Globus pallidus (tissue), 1 donor: ENCODE measurements at regions not wholly inside any gene's neighbourhood (a gene's known extent, or its start where the extent isn't known, plus 50 kb on each side); places are given as distances from the start of the nearest gene placed in this dataset.
"Not testable (repeated sequence)": the region's sequence is repeated elsewhere in the genome, so short reads cannot be mapped to it uniquely, and the experiment has no call there.

ENCODE experiments used
- DNase-seq: peaks from one replicate; pipeline ENCODE4 v3.0.0-alpha.2; 2015; ENCODE audit warnings: low spot score

GRCh38 chr6:78666764-78667163 is 200.6 kb upstream of the IRAK1BP1 start:
- no peak for DNase-seq

- DNase-seq: no peak
These were observed 197.2 kb upstream of the IRAK1BP1 start for GRCh38 chr6:78670156-78670555.

GRCh38 chr6:78670802-78671201 is 196.5 kb upstream of the IRAK1BP1 start:
- DNase-seq: no peak

- DNase-seq: not testable (repeated sequence)
These were observed 191.0 kb upstream of the IRAK1BP1 start for GRCh38 chr6:78676069-78677007.

- DNase-seq: no peak
These were observed 178.7 kb upstream of the IRAK1BP1 start for GRCh38 chr6:78688668-78689067.

GRCh38 chr6:78693835-78694234 is 173.5 kb upstream of the IRAK1BP1 start:
- DNase-seq: no peak

GRCh38 chr6:78694628-78695027 is 172.7 kb upstream of the IRAK1BP1 start:
- not testable (repeated sequence) for DNase-seq

GRCh38 chr6:78700991-78701390 is 166.4 kb upstream of the IRAK1BP1 start:
- DNase-seq: no peak

GRCh38 chr6:78701407-78701806 is 165.9 kb upstream of the IRAK1BP1 start:
- no peak for DNase-seq

- no peak for DNase-seq
These were observed 158.3 kb upstream of the IRAK1BP1 start for GRCh38 chr6:78709021-78709420.

- DNase-seq: no peak
These were observed 153.8 kb upstream of the IRAK1BP1 start for GRCh38 chr6:78713564-78713963.

GRCh38 chr6:78744144-78744543 is 123.2 kb upstream of the IRAK1BP1 start:
- no peak for DNase-seq

GRCh38 chr6:78746457-78746856 is 120.9 kb upstream of the IRAK1BP1 start:
- DNase-seq: no peak

- DNase-seq: no peak
These were observed 118.0 kb upstream of the IRAK1BP1 start for GRCh38 chr6:78749326-78749725.

GRCh38 chr6:78758297-78758798 is 109.0 kb upstream of the IRAK1BP1 start:
- DNase-seq: not testable (repeated sequence)

- no peak for DNase-seq
These were observed 99.1 kb upstream of the IRAK1BP1 start for GRCh38 chr6:78768271-78768670.

- no peak for DNase-seq
These were observed 96.6 kb upstream of the IRAK1BP1 start for GRCh38 chr6:78770765-78771164.

- DNase-seq: no peak
These were observed 95.8 kb upstream of the IRAK1BP1 start for GRCh38 chr6:78771586-78771985.

GRCh38 chr6:78781001-78781400 is 86.3 kb upstream of the IRAK1BP1 start:
- no peak for DNase-seq

GRCh38 chr6:78783366-78783765 is 84.0 kb upstream of the IRAK1BP1 start:
- not testable (repeated sequence) for DNase-seq

GRCh38 chr6:78797270-78797669 is 70.1 kb upstream of the IRAK1BP1 start:
- DNase-seq: no peak

- DNase-seq: no peak
These were observed 67.7 kb upstream of the IRAK1BP1 start for GRCh38 chr6:78799682-78800081.

- not testable (repeated sequence) for DNase-seq
These were observed 60.6 kb upstream of the IRAK1BP1 start for GRCh38 chr6:78806792-78807191.
